Stimulated activated naive B cell treated with anti-CD40 and anti-IgM and Interleukin-4, amounts not matched to agents 10 μg/mL and 1 μg/mL and 100 μg/mL, for 72 hours (primary cell): ENCODE measurements at regions not wholly inside any gene's neighbourhood (a gene's known extent, or its start where the extent isn't known, plus 50 kb on each side); places are given as distances from the start of the nearest gene placed in this dataset.

Source experiments
- ATAC-seq, 2 donors: fragments of 150-1000 bp; cut with Tn5 transposase; replicated peaks; 2 replicates each; pipeline ENCODE4 v1.10.0; 2021; ENCODE audit warnings: moderate library complexity in 1 of 2
- DNase-seq: peaks from one replicate; pipeline ENCODE4 v3.0.0; 2021
- H3K27ac Mint-ChIP-seq: one replicate; pipeline ENCODE4 v1.8.0; 2022; ENCODE audit warnings: mild to moderate bottlenecking, mixed read lengths
- H3K27me3 Mint-ChIP-seq, 2 donors: one replicate each; pipeline ENCODE4 v1.8.0; 2022; ENCODE audit warnings: mixed read lengths in 2 of 2
- H3K36me3 Mint-ChIP-seq, 2 donors: one replicate each; pipeline ENCODE4 v1.8.0; 2022; ENCODE audit warnings: mixed read lengths in 2 of 2, mild to moderate bottlenecking in 1 of 2
- H3K4me1 Mint-ChIP-seq, 2 donors: one replicate each; pipeline ENCODE4 v1.8.0; 2022; ENCODE audit warnings: mixed read lengths in 2 of 2, mild to moderate bottlenecking in 1 of 2
- H3K4me3 Mint-ChIP-seq, 2 donors: one replicate each; pipeline ENCODE4 v1.8.0; 2022; ENCODE audit warnings: mild to moderate bottlenecking in 2 of 2, mixed read lengths in 2 of 2, moderate library complexity in 1 of 2
- H3K9me3 Mint-ChIP-seq, 2 donors: one replicate each; pipeline ENCODE4 v1.8.0; 2022; ENCODE audit warnings: mixed read lengths in 2 of 2, mild to moderate bottlenecking in 1 of 2

GRCh38 chr5:119811458-119811857 lies 182.1 kb downstream of the FAM170A start:
- ATAC-seq = no peak
- Mint-ChIP-seq H3K9me3 (peaks cover 11 to 17% of the 10 kb centered on the region in 2 donors), H3K27me3 (no peaks in the 10 kb centered on the region), H3K4me3 (no peak overlapping the region), H3K4me1 (no peaks in the 10 kb centered on the region), H3K36me3 (no peaks in the 10 kb centered on the region), H3K27ac (no peak overlapping the region)
- DNase-seq = no peak

GRCh38 chr5:119814655-119815054 lies 185.3 kb downstream of the FAM170A start:
- no peak overlapping the region for H3K27ac Mint-ChIP-seq
- DNase-seq = no peak
- no peak for ATAC-seq

GRCh38 chr5:119816055-119816454 lies 186.7 kb downstream of the FAM170A start:
- no peak for DNase-seq
- H3K4me1 Mint-ChIP-seq = no peaks in the 10 kb centered on the region
- no peak overlapping the region for H3K27ac Mint-ChIP-seq
- no peak overlapping the region for H3K4me3 Mint-ChIP-seq
- no peaks in the 10 kb centered on the region for H3K36me3 Mint-ChIP-seq
- ATAC-seq = no peak
- no peaks in the 10 kb centered on the region for H3K27me3 Mint-ChIP-seq
- no peaks in the 10 kb centered on the region for H3K9me3 Mint-ChIP-seq

More at GRCh38 chr5:119814655-119815054, 185.3 kb downstream of the FAM170A start:
- no peaks in the 10 kb centered on the region for H3K36me3 Mint-ChIP-seq
- H3K4me1 Mint-ChIP-seq = no peaks in the 10 kb centered on the region
- no peaks in the 10 kb centered on the region for H3K27me3 Mint-ChIP-seq
- no peak overlapping the region for H3K4me3 Mint-ChIP-seq
- no peaks in the 10 kb centered on the region for H3K9me3 Mint-ChIP-seq

- Mint-ChIP-seq H3K36me3 (no peaks in the 10 kb centered on the region), H3K4me3 (no peak overlapping the region), H3K4me1 (no peaks in the 10 kb centered on the region), H3K27ac (no peak overlapping the region), H3K9me3 (peaks cover 0 to 2% of the 10 kb centered on the region in 2 donors), H3K27me3 (no peaks in the 10 kb centered on the region)
- no peak for ATAC-seq
- no peak for DNase-seq
Observed at GRCh38 chr5:119820016-119820415, 190.7 kb downstream of the FAM170A start.

- no peaks in the 10 kb centered on the region for H3K27me3 Mint-ChIP-seq
- H3K36me3 Mint-ChIP-seq = no peaks in the 10 kb centered on the region
- no peak overlapping the region for H3K27ac Mint-ChIP-seq
- no peak overlapping the region for H3K4me3 Mint-ChIP-seq
- DNase-seq = no peak
- ATAC-seq = no peak
- no peaks in the 10 kb centered on the region for H3K4me1 Mint-ChIP-seq
- peaks cover 0 to 2% of the 10 kb centered on the region in 2 donors for H3K9me3 Mint-ChIP-seq
Observed at GRCh38 chr5:119820608-119821007, 191.2 kb downstream of the FAM170A start.

- no peak overlapping the region for H3K27ac Mint-ChIP-seq
- H3K9me3 Mint-ChIP-seq = no peaks in the 10 kb centered on the region
- H3K4me1 Mint-ChIP-seq = no peaks in the 10 kb centered on the region
- DNase-seq = no peak
- no peak overlapping the region for H3K4me3 Mint-ChIP-seq
- no peaks in the 10 kb centered on the region for H3K27me3 Mint-ChIP-seq
- no peak for ATAC-seq
- no peaks in the 10 kb centered on the region for H3K36me3 Mint-ChIP-seq
Observed at GRCh38 chr5:119828541-119828940, 199.2 kb downstream of the FAM170A start.

GRCh38 chr5:119829341-119829740 lies 200.0 kb downstream of the FAM170A start:
- no peaks in the 10 kb centered on the region for H3K27me3 Mint-ChIP-seq
- no peaks in the 10 kb centered on the region for H3K36me3 Mint-ChIP-seq
- no peak for DNase-seq

GRCh38 chr5:119833176-119833575 lies 203.8 kb downstream of the FAM170A start:
- H3K4me3 Mint-ChIP-seq = no peak overlapping the region
- no peaks in the 10 kb centered on the region for H3K4me1 Mint-ChIP-seq
- H3K27me3 Mint-ChIP-seq = no peaks in the 10 kb centered on the region
- DNase-seq = no peak
- ATAC-seq = no peak
- H3K36me3 Mint-ChIP-seq = no peaks in the 10 kb centered on the region
- peaks cover 2 to 6% of the 10 kb centered on the region in 2 donors for H3K9me3 Mint-ChIP-seq
- no peak overlapping the region for H3K27ac Mint-ChIP-seq

More at GRCh38 chr5:119829341-119829740, 200.0 kb downstream of the FAM170A start:
- Mint-ChIP-seq H3K4me3 (no peak overlapping the region), H3K27ac (no peak overlapping the region), H3K4me1 (no peaks in the 10 kb centered on the region), H3K9me3 (no peaks in the 10 kb centered on the region)
- ATAC-seq = no peak

GRCh38 chr5:119840175-119840574 lies 210.8 kb downstream of the FAM170A start:
- H3K27ac Mint-ChIP-seq = no peak overlapping the region
- ATAC-seq (no peak), DNase-seq (no peak)
- peaks cover 7 to 9% of the 10 kb centered on the region in 2 donors for H3K9me3 Mint-ChIP-seq
- H3K4me1 Mint-ChIP-seq = no peaks in the 10 kb centered on the region
- H3K27me3 Mint-ChIP-seq = no peaks in the 10 kb centered on the region
- no peak overlapping the region for H3K4me3 Mint-ChIP-seq
- H3K36me3 Mint-ChIP-seq = no peaks in the 10 kb centered on the region

GRCh38 chr5:119852140-119852539 lies 222.8 kb downstream of the FAM170A start:
- no peaks in the 10 kb centered on the region for H3K36me3 Mint-ChIP-seq
- no peak overlapping the region for H3K4me3 Mint-ChIP-seq
- H3K27ac Mint-ChIP-seq = no peak overlapping the region
- H3K9me3 Mint-ChIP-seq = peaks cover 0 to 1% of the 10 kb centered on the region in 2 donors
- DNase-seq = no peak
- no peak for ATAC-seq
- H3K27me3 Mint-ChIP-seq = no peaks in the 10 kb centered on the region
- H3K4me1 Mint-ChIP-seq = no peaks in the 10 kb centered on the region

- H3K4me3 Mint-ChIP-seq = no peak overlapping the region
- H3K36me3 Mint-ChIP-seq = no peaks in the 10 kb centered on the region
- DNase-seq (no peak), ATAC-seq (no peak)
- no peaks in the 10 kb centered on the region for H3K4me1 Mint-ChIP-seq
- H3K9me3 Mint-ChIP-seq = peaks cover 4 to 5% of the 10 kb centered on the region in 2 donors
- no peak overlapping the region for H3K27ac Mint-ChIP-seq
- no peaks in the 10 kb centered on the region for H3K27me3 Mint-ChIP-seq
Observed at GRCh38 chr5:119860463-119860862, 231.1 kb downstream of the FAM170A start.

GRCh38 chr5:119862619-119863018 lies 233.3 kb downstream of the FAM170A start:
- H3K4me1 Mint-ChIP-seq = no peaks in the 10 kb centered on the region
- no peak overlapping the region for H3K4me3 Mint-ChIP-seq
- peaks cover 4 to 5% of the 10 kb centered on the region in 2 donors for H3K9me3 Mint-ChIP-seq
- ATAC-seq (no peak), DNase-seq (no peak)
- H3K27ac Mint-ChIP-seq = no peak overlapping the region
- no peaks in the 10 kb centered on the region for H3K36me3 Mint-ChIP-seq
- no peaks in the 10 kb centered on the region for H3K27me3 Mint-ChIP-seq

GRCh38 chr5:119864286-119864685 lies 234.9 kb downstream of the FAM170A start:
- H3K27ac Mint-ChIP-seq = no peak overlapping the region
- no peaks in the 10 kb centered on the region for H3K36me3 Mint-ChIP-seq
- no peak for DNase-seq
- H3K9me3 Mint-ChIP-seq = peaks cover 4 to 8% of the 10 kb centered on the region in 2 donors
- ATAC-seq = no peak
- no peaks in the 10 kb centered on the region for H3K4me1 Mint-ChIP-seq
- H3K27me3 Mint-ChIP-seq = no peaks in the 10 kb centered on the region
- H3K4me3 Mint-ChIP-seq = no peak overlapping the region

GRCh38 chr5:119873611-119874010 lies 244.3 kb downstream of the FAM170A start:
- no peak for ATAC-seq
- Mint-ChIP-seq H3K4me3 (no peak overlapping the region), H3K27ac (no peak overlapping the region), H3K36me3 (no peaks in the 10 kb centered on the region), H3K4me1 (no peaks in the 10 kb centered on the region), H3K27me3 (no peaks in the 10 kb centered on the region), H3K9me3 (peaks cover 0 to 1% of the 10 kb centered on the region in 2 donors)
- DNase-seq = no peak

GRCh38 chr5:119876522-119876921 lies 247.2 kb downstream of the FAM170A start:
- Mint-ChIP-seq H3K27ac (no peak overlapping the region), H3K4me1 (no peaks in the 10 kb centered on the region), H3K27me3 (no peaks in the 10 kb centered on the region), H3K36me3 (no peaks in the 10 kb centered on the region), H3K4me3 (no peak overlapping the region), H3K9me3 (no peaks in the 10 kb centered on the region)
- DNase-seq (no peak), ATAC-seq (no peak)

GRCh38 chr5:119878712-119879111 lies 249.4 kb downstream of the FAM170A start:
- H3K4me3 Mint-ChIP-seq = no peak overlapping the region
- no peak overlapping the region for H3K27ac Mint-ChIP-seq
- DNase-seq (no peak), ATAC-seq (no peak)
- no peaks in the 10 kb centered on the region for H3K27me3 Mint-ChIP-seq
- no peaks in the 10 kb centered on the region for H3K36me3 Mint-ChIP-seq
- no peaks in the 10 kb centered on the region for H3K9me3 Mint-ChIP-seq
- H3K4me1 Mint-ChIP-seq = no peaks in the 10 kb centered on the region
